Right lobe of liver (tissue), 4 donors: ENCODE measurements at regions not wholly inside any gene's neighbourhood (a gene's known extent, or its start where the extent isn't known, plus 50 kb on each side); places are given as distances from the start of the nearest gene placed in this dataset.

Experiments
- POLR2A ChIP-seq: fragments of 450-650 bp; IDR thresholded peaks from one replicate; pipeline ENCODE4 v1.6.1; 2017; ENCODE audit warnings: antibody characterized with exemption, mild to moderate bottlenecking
- TF ChIP-seq, protein P1 (sequence below), 4 donors: fragments of 200-600 bp in 3 of 4; fragments of 450-650 bp in 1 of 4; IDR thresholded peaks; one replicate each; pipeline versions ENCODE4 v1.5.1 to v1.8.0; 2016 to 2022; ENCODE audit warnings: antibody characterized with exemption in 4 of 4, mild to moderate bottlenecking in 2 of 4
- donor health status: DM: no; HTN: no; CAD: no.
- donor health status: DM: no; HTN: no; CAD: no.
- donor health status: DM: no; HTN: yes; CAD: no.

GRCh38 chr13:87255394-87255793 lies 415.8 kb upstream of the SLITRK5 start:
- TF ChIP-seq, protein P1, sequence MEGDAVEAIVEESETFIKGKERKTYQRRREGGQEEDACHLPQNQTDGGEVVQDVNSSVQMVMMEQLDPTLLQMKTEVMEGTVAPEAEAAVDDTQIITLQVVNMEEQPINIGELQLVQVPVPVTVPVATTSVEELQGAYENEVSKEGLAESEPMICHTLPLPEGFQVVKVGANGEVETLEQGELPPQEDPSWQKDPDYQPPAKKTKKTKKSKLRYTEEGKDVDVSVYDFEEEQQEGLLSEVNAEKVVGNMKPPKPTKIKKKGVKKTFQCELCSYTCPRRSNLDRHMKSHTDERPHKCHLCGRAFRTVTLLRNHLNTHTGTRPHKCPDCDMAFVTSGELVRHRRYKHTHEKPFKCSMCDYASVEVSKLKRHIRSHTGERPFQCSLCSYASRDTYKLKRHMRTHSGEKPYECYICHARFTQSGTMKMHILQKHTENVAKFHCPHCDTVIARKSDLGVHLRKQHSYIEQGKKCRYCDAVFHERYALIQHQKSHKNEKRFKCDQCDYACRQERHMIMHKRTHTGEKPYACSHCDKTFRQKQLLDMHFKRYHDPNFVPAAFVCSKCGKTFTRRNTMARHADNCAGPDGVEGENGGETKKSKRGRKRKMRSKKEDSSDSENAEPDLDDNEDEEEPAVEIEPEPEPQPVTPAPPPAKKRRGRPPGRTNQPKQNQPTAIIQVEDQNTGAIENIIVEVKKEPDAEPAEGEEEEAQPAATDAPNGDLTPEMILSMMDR (IDR thresholded peaks at IDR 0.05) = no peak
- no peak for TF ChIP-seq POLR2A
